CD4-positive, alpha-beta T cell treated with Interleukin-21 for 1 hour (primary cell): ENCODE measurements at regions not wholly inside any gene's neighbourhood (a gene's known extent, or its start where the extent isn't known, plus 50 kb on each side); places are given as distances from the start of the nearest gene placed in this dataset.

Source experiments
- DNase-seq: peaks from one replicate; pipeline ENCODE4 v3.0.0-alpha.2; 2020

- DNase-seq: no peak
These were observed 176.4 kb upstream of the CHD1 start for GRCh38 chr5:99105216-99105615.

GRCh38 chr5:99104538-99105132 lies 175.8 kb upstream of the CHD1 start:
- peak; percentile 17 for DNase-seq

- DNase-seq: no peak
These were observed 173.4 kb upstream of the CHD1 start for GRCh38 chr5:99102073-99102697.

- DNase-seq: no peak
These were observed 170.9 kb upstream of the CHD1 start for GRCh38 chr5:99099691-99100090.

- DNase-seq: no peak
These were observed 161.2 kb upstream of the CHD1 start for GRCh38 chr5:99089822-99090549.

GRCh38 chr5:99088309-99088708 lies 159.5 kb upstream of the CHD1 start:
- no peak for DNase-seq

- no peak for DNase-seq
These were observed 154.4 kb upstream of the CHD1 start for GRCh38 chr5:99083197-99083596.

GRCh38 chr5:99081711-99082110 lies 152.9 kb upstream of the CHD1 start:
- no peak for DNase-seq

GRCh38 chr5:99076723-99077640 lies 148.2 kb upstream of the CHD1 start:
- DNase-seq: no peak

- no peak for DNase-seq
These were observed 144.0 kb upstream of the CHD1 start for GRCh38 chr5:99072846-99073245.

- no peak for DNase-seq
These were observed 142.0 kb upstream of the CHD1 start for GRCh38 chr5:99070822-99071221.

GRCh38 chr5:99070362-99070761 lies 141.6 kb upstream of the CHD1 start:
- no peak for DNase-seq

GRCh38 chr5:99068944-99069650 lies 140.3 kb upstream of the CHD1 start:
- no peak for DNase-seq

- DNase-seq: no peak
These were observed 134.9 kb upstream of the CHD1 start for GRCh38 chr5:99063737-99064136.

GRCh38 chr5:99061711-99062110 lies 132.9 kb upstream of the CHD1 start:
- no peak for DNase-seq

GRCh38 chr5:99061299-99061698 lies 132.5 kb upstream of the CHD1 start:
- DNase-seq: no peak

GRCh38 chr5:99060306-99061261 lies 131.8 kb upstream of the CHD1 start:
- peak; percentile 87 for DNase-seq

- DNase-seq: no peak
These were observed 130.9 kb upstream of the CHD1 start for GRCh38 chr5:99059685-99060084.

- DNase-seq: no peak
These were observed 129.7 kb upstream of the CHD1 start for GRCh38 chr5:99058466-99058865.

- peak; percentile 22 for DNase-seq
These were observed 126.2 kb upstream of the CHD1 start for GRCh38 chr5:99054972-99055371.

- DNase-seq: no peak
These were observed 117.1 kb upstream of the CHD1 start for GRCh38 chr5:99045871-99046270.
